Right atrium auricular region (tissue), 2 donors: ENCODE measurements at regions not wholly inside any gene's neighbourhood (a gene's known extent, or its start where the extent isn't known, plus 50 kb on each side); places are given as distances from the start of the nearest gene placed in this dataset.
"Not testable (repeated sequence)": the region's sequence is repeated elsewhere in the genome, so short reads cannot be mapped to it uniquely, and the experiment has no call there.

Experiments used
- DNase-seq: peaks from one replicate; pipeline ENCODE4 v3.0.0-alpha.2; 2019; ENCODE audit warnings: low spot score
- H3K27ac ChIP-seq, 2 donors: fragments of 200-600 bp; sonication (generic); 1 replicate in 1 of 2; 2 replicates in 1 of 2; pipeline ENCODE4 v1.5.1; 2016 to 2019
- H3K27me3 ChIP-seq, 2 donors: fragments of 200-600 bp; sonication (generic); one replicate each; pipeline versions ENCODE4 v1.5.1 to v1.6.0; 2017 to 2019
- H3K36me3 ChIP-seq: fragments of 200-600 bp; sonication (generic); one replicate; pipeline ENCODE4 v1.5.1; 2016
- H3K4me1 ChIP-seq, 2 donors: fragments of 200-600 bp; sonication (generic); one replicate each; pipeline versions ENCODE4 v1.5.1 to v1.6.0; 2017 to 2019
- H3K4me3 ChIP-seq, 2 donors: fragments of 200-600 bp; sonication (generic); 1 replicate in 1 of 2; 2 replicates in 1 of 2; pipeline ENCODE4 v1.5.1; 2017 to 2019; ENCODE audit warnings: mild to moderate bottlenecking in 1 of 2, moderate library complexity in 1 of 2
- H3K9me3 ChIP-seq, 2 donors: fragments of 200-600 bp; sonication (generic); one replicate each; pipeline ENCODE4 v1.5.1; 2019
- CTCF ChIP-seq, 2 donors: fragments of 200-600 bp; sonication (generic); IDR thresholded peaks; one replicate each; pipeline ENCODE4 v1.5.1; 2019; ENCODE audit warnings: antibody characterized with exemption in 2 of 2

GRCh38 chr5:130845049-130845765, 319.8 kb downstream of the HINT1 start:
- Histone ChIP-seq H3K4me3 (no peak overlapping the region), H3K4me1 (no peaks in the 10 kb centered on the region)

GRCh38 chr5:130836729-130837649, 328.1 kb downstream of the HINT1 start:
- Histone ChIP-seq H3K27ac (no peak overlapping the region), H3K4me3 (peak overlapping the region; percentile 11 to 31), H3K36me3 (no peaks in the 10 kb centered on the region), H3K9me3 (peaks cover 0 to 4% of the 10 kb centered on the region in 2 donors), H3K4me1 (no peaks in the 10 kb centered on the region), H3K27me3 (no peaks in the 10 kb centered on the region)
- TF ChIP-seq CTCF (IDR thresholded peaks at IDR 0.05), result no peak
- DNase-seq, result no peak

More at GRCh38 chr5:130845049-130845765, 319.8 kb downstream of the HINT1 start:
- DNase-seq, result no peak
- no peak overlapping the region for H3K27ac ChIP-seq
- no peaks in the 10 kb centered on the region for H3K36me3 ChIP-seq
- no peaks in the 10 kb centered on the region for H3K9me3 ChIP-seq
- TF ChIP-seq CTCF (IDR thresholded peaks at IDR 0.05), result no peak
- no peaks in the 10 kb centered on the region for H3K27me3 ChIP-seq

DNA sequence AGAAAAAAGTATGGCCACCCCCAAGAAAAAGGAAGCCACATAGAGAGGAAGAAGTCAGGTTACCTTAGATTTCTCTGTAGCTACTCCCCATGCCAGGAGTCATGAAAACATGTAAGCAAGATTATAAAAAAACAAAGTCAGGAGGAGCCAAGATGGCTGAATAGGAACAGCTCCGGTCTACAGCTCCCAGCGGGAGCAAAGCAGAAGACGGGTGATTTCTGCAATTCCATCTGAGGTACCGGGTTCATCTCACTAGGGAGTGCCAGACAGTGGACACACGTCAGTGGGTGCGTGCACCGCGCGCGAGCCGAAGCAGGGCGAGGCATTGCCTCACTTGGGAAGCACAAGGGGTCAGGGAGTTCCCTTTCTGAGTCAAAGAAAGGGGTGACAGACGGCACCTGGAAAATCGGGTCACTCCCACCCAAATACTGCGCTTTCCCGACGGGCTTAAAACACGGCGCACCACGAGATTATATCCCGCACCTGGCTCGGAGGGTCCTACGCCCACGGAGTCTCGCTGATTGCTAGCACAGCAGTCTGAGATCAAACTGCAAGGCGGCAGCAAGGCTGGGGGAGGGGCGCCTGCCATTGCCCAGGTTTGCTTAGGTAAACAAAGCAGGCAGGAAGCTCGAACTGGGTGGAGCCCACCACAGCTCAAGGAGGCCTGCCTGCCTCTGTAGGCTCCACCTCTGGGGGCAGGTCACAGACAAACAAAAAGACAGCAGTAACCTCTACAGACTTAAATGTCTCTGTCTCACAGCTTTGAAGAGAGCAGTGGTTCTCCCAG, 347.3 kb downstream of the HINT1 start:
- not testable (repeated sequence) for H3K27me3 ChIP-seq, H3K4me3 ChIP-seq, H3K27ac ChIP-seq, H3K4me1 ChIP-seq, H3K9me3 ChIP-seq, DNase-seq, H3K36me3 ChIP-seq

DNA sequence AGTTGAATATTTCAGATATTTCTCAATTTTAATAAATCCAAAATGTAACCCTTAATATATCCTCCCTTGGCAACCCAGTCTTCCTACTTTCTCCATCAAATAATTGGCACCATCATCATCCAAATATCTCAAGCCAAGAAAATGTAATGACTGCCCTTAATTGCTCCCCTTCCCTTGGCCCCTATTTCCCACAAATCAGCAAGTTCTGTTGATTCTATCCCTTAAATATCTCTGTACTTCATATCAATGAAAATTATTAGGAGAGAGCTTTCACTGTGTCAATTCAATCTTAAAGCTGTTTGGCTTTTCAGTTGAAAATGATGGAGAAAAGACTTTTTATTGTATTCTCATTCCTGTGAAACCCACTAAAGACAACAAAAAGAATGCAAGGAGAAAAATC, 349.8 kb downstream of the HINT1 start:
- no peak for DNase-seq
- Histone ChIP-seq H3K9me3 (no peaks in the 10 kb centered on the region), H3K36me3 (no peaks in the 10 kb centered on the region), H3K4me1 (no peaks in the 10 kb centered on the region), H3K4me3 (no peak overlapping the region), H3K27me3 (no peaks in the 10 kb centered on the region), H3K27ac (no peak overlapping the region)
- no peak for TF ChIP-seq CTCF (IDR thresholded peaks at IDR 0.05)

DNA sequence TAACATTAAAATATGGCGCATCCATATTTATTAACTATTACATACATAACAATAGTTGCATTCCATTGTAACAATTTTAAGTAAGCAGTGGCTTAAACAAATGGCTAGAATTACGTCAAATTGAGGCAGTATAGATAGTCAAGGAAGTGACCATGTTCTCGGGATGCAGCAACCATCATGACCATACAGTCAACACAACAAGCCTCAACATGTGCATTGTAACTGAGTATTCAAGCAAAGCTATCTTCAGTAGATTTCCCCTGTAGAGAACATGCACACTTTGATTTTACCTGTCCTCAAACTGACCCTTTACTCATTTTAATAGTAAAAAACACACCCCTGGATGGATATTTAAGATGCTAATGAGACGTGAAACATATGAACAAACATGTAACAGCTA, 356.4 kb downstream of the HINT1 start:
- no peak for TF ChIP-seq CTCF (IDR thresholded peaks at IDR 0.05)
- no peaks in the 10 kb centered on the region for H3K4me1 ChIP-seq
- H3K4me3 ChIP-seq, result no peak overlapping the region
- H3K9me3 ChIP-seq, result no peaks in the 10 kb centered on the region
- no peak for DNase-seq
- H3K36me3 ChIP-seq, result no peaks in the 10 kb centered on the region
- H3K27me3 ChIP-seq, result no peaks in the 10 kb centered on the region
- no peak overlapping the region for H3K27ac ChIP-seq

GRCh38 chr5:130805648-130806047, 359.4 kb downstream of the HINT1 start:
- Histone ChIP-seq H3K27ac (no peak overlapping the region), H3K36me3 (no peaks in the 10 kb centered on the region), H3K4me3 (no peak overlapping the region), H3K9me3 (peaks cover 0 to 7% of the 10 kb centered on the region in 2 donors), H3K27me3 (no peaks in the 10 kb centered on the region), H3K4me1 (no peaks in the 10 kb centered on the region)
- no peak for TF ChIP-seq CTCF (IDR thresholded peaks at IDR 0.05)
- no peak for DNase-seq
